Upper lobe of left lung (tissue), 6 donors: ENCODE measurements at regions not wholly inside any gene's neighbourhood (a gene's known extent, or its start where the extent isn't known, plus 50 kb on each side); places are given as distances from the start of the nearest gene placed in this dataset.
A peak's percentile ranks its signal among the peaks of the same experiment; 100 is the strongest.

ENCODE experiments used
- ATAC-seq, 2 donors: fragments of 200-7000 bp; cut with Tn5 transposase; one replicate each; pipeline ENCODE4 v1.9.1; 2022; ENCODE audit warnings: mild to moderate bottlenecking in 2 of 2, moderate library complexity in 2 of 2; ENCODE audit not compliant: low FRiP score in 2 of 2
- DNase-seq, 2 donors: peaks; one replicate each; pipeline ENCODE4 v3.0.0-alpha.2; 2019 to 2020
- H3K27ac ChIP-seq, 4 donors: fragments of 200-600 bp; sonication (generic); one replicate each; pipeline ENCODE4 v1.5.1; 2016 to 2019
- H3K27me3 ChIP-seq, 4 donors: fragments of 200-600 bp; sonication (generic); one replicate each; pipeline ENCODE4 v1.5.1; 2017 to 2019
- H3K36me3 ChIP-seq, 4 donors: fragments of 200-600 bp; sonication (generic); one replicate each; pipeline ENCODE4 v1.5.1; 2016 to 2019
- H3K4me1 ChIP-seq, 4 donors: fragments of 200-600 bp; sonication (generic); one replicate each; pipeline ENCODE4 v1.5.1; 2018 to 2019
- H3K4me3 ChIP-seq, 4 donors: fragments of 200-600 bp; sonication (generic); one replicate each; pipeline ENCODE4 v1.5.1; 2017 to 2019; ENCODE audit warnings: mild to moderate bottlenecking in 2 of 4, moderate library complexity in 1 of 4
- H3K9me3 ChIP-seq, 4 donors: fragments of 200-600 bp; sonication (generic); one replicate each; pipeline ENCODE4 v1.5.1; 2018 to 2019
- EP300 ChIP-seq, 4 donors: sonication (generic); formaldehyde crosslinking; IDR thresholded peaks; one replicate each; pipeline ENCODE4 v1.5.1; 2017; ENCODE audit warnings: antibody characterized with exemption in 4 of 4, control low read depth in 2 of 4
- POLR2A ChIP-seq, 4 donors: fragments of 450-650 bp; IDR thresholded peaks; one replicate each; pipeline ENCODE4 v1.5.1; 2016 to 2017; ENCODE audit warnings: antibody characterized with exemption in 4 of 4, mild to moderate bottlenecking in 2 of 4
- POLR2AphosphoS5 ChIP-seq, 2 donors: sonication (generic); formaldehyde crosslinking; IDR thresholded peaks; one replicate each; pipeline ENCODE4 v1.5.1; 2017; ENCODE audit warnings: antibody characterized with exemption in 2 of 2
- WGBS, 2 donors: methylation state at CpG; one replicate each; pipeline ENCODE4 v1.1.5; 2017 to 2018; 5-methylcytosine and 5-hydroxymethylcytosine counted together
- TF ChIP-seq, protein P1 (sequence below), 6 experiments: fragments of 450-650 bp in 4 of 6; fragments of 200-600 bp in 2 of 6; sonication (generic) in 2 of 6; IDR thresholded peaks; one replicate each; pipeline ENCODE4 v1.5.1; 2016 to 2019; ENCODE audit warnings: antibody characterized with exemption in 6 of 6
- donor health status: DM: no; HTN: no; CAD: no; lungs with moderate emphysema.
- donor health status: DM: no; HTN: yes; CAD: no; lungs with severe emphysema.

- 96 to 99% methylated on average over 4 of the region's 4 CpGs for WGBS, 2 donors
- Histone ChIP-seq H3K9me3 (no peaks in the 10 kb centered on the region), H3K4me3 (no peak overlapping the region), H3K36me3 (no peaks in the 10 kb centered on the region), H3K27me3 (peaks cover 0 to 2% (median 0%) of the 10 kb centered on the region in 4 donors), H3K4me1 (peaks cover 0 to 5% (median 4%) of the 10 kb centered on the region in 4 donors), H3K27ac (no peak overlapping the region)
- no peak for ATAC-seq
- DNase-seq, result no peak
- TF ChIP-seq EP300 (IDR thresholded peaks at IDR 0.05), result no peak
- TF ChIP-seq POLR2A (IDR thresholded peaks at IDR 0.05), result no peak
- TF ChIP-seq, protein P1, sequence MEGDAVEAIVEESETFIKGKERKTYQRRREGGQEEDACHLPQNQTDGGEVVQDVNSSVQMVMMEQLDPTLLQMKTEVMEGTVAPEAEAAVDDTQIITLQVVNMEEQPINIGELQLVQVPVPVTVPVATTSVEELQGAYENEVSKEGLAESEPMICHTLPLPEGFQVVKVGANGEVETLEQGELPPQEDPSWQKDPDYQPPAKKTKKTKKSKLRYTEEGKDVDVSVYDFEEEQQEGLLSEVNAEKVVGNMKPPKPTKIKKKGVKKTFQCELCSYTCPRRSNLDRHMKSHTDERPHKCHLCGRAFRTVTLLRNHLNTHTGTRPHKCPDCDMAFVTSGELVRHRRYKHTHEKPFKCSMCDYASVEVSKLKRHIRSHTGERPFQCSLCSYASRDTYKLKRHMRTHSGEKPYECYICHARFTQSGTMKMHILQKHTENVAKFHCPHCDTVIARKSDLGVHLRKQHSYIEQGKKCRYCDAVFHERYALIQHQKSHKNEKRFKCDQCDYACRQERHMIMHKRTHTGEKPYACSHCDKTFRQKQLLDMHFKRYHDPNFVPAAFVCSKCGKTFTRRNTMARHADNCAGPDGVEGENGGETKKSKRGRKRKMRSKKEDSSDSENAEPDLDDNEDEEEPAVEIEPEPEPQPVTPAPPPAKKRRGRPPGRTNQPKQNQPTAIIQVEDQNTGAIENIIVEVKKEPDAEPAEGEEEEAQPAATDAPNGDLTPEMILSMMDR (IDR thresholded peaks at IDR 0.05), result no peak
These were observed 138.9 kb upstream of the UBE2E1 start for GRCh38 chr3:23666818-23667217.

- Histone ChIP-seq H3K27ac (no peak overlapping the region), H3K4me3 (no peak overlapping the region), H3K27me3 (peaks cover 0 to 2% (median 0%) of the 10 kb centered on the region in 4 donors), H3K36me3 (no peaks in the 10 kb centered on the region), H3K4me1 (peaks cover 0 to 8% (median 7%) of the 10 kb centered on the region in 4 donors), H3K9me3 (no peaks in the 10 kb centered on the region)
- ATAC-seq (no peak), DNase-seq (no peak)
- TF ChIP-seq, protein P1 (IDR thresholded peaks at IDR 0.05), result no peak
- TF ChIP-seq POLR2A (IDR thresholded peaks at IDR 0.05), result no peak
- TF ChIP-seq EP300 (IDR thresholded peaks at IDR 0.05), result no peak
- no peak for TF ChIP-seq POLR2AphosphoS5 (IDR thresholded peaks at IDR 0.05)
- WGBS, 2 donors, result 83 to 91% methylated on average over 6 of the region's 6 CpGs
These were observed 138.0 kb upstream of the UBE2E1 start for GRCh38 chr3:23667536-23668429.

- 70 to 74% methylated on average over 4 of the region's 4 CpGs for WGBS, 2 donors
- Histone ChIP-seq H3K36me3 (no peaks in the 10 kb centered on the region), H3K27ac (no peak overlapping the region), H3K4me3 (no peak overlapping the region), H3K4me1 (peaks cover 0 to 8% (median 7%) of the 10 kb centered on the region in 4 donors), H3K9me3 (no peaks in the 10 kb centered on the region), H3K27me3 (peaks cover 0 to 2% (median 0%) of the 10 kb centered on the region in 4 donors)
- TF ChIP-seq POLR2A (IDR thresholded peaks at IDR 0.05) (no peak), POLR2AphosphoS5 (IDR thresholded peaks at IDR 0.05) (no peak), EP300 (IDR thresholded peaks at IDR 0.05) (no peak)
- TF ChIP-seq, protein P1 (IDR thresholded peaks at IDR 0.05), result no peak
- no peak for DNase-seq
- peak in 1 of 2 donors; percentile 20 for ATAC-seq
These were observed 137.3 kb upstream of the UBE2E1 start for GRCh38 chr3:23668430-23668904.

DNA sequence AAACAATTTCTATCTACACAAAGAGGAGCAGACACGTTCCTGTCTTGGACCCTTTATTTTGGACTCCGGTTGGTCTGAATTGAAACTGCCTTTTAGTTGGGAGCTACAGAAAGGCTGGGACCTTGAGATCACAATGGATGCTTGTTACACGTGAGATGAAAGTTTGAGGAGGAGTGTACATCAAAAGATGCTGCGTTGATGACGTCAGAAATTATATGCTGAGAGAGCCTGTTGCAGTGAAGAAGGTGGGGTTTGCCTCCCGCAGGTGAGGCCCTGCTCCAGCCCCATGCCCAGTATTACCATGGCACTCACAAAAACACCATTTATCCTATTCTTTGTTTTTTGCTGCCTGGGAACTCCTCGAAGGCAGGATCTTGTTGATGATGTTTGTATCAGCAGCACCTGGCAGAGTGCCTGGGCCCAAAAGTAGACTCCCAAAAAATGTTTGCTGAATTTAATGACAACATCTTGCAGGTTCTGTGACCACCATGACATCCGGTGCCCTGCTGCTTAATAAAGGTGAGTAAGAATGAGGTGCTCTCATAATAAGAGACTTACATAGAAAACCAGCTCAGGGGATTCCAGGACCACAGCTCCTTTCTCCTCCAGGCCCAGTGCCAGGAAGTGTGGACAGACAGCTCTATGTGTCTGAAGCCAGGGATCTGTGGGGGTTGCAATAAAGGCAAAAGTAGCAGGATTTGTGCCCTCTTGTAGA, 136.1 kb upstream of the UBE2E1 start:
- Histone ChIP-seq H3K27me3 (peaks cover 0 to 2% (median 0%) of the 10 kb centered on the region in 4 donors), H3K9me3 (no peaks in the 10 kb centered on the region), H3K4me3 (no peak overlapping the region), H3K4me1 (peaks cover 0 to 8% (median 7%) of the 10 kb centered on the region in 4 donors), H3K36me3 (no peaks in the 10 kb centered on the region), H3K27ac (no peak overlapping the region)
- DNase-seq, result no peak
- 95 to 96% methylated on average over 8 of the region's 8 CpGs for WGBS, 2 donors
- no peak for TF ChIP-seq EP300 (IDR thresholded peaks at IDR 0.05)
- TF ChIP-seq POLR2A (IDR thresholded peaks at IDR 0.05), result no peak
- TF ChIP-seq, protein P1 (IDR thresholded peaks at IDR 0.05), result no peak
- no peak for TF ChIP-seq POLR2AphosphoS5 (IDR thresholded peaks at IDR 0.05)
- no peak for ATAC-seq
